ENCODE measurements at regions not wholly inside any gene's neighbourhood (a gene's known extent, or its start where the extent isn't known, plus 50 kb on each side); places are given as distances from the start of the nearest gene placed in this dataset.

GRCh38 chr16:86970279-86970678, 346.9 kb downstream of the C16orf95 start:
- no peak for TF ChIP-seq TAF1 (IDR thresholded peaks at IDR 0.05; ENCODE audit: borderline replicate concordance, insufficient read depth, low read length)
- no peak for TF ChIP-seq POLR2AphosphoS5 (IDR thresholded peaks at IDR 0.05; ENCODE audit: low read depth, low read length)
- TF ChIP-seq SIN3A (IDR thresholded peaks at IDR 0.05; ENCODE audit: borderline replicate concordance, insufficient read depth, low read length), result no peak
- TF ChIP-seq, protein P1, sequence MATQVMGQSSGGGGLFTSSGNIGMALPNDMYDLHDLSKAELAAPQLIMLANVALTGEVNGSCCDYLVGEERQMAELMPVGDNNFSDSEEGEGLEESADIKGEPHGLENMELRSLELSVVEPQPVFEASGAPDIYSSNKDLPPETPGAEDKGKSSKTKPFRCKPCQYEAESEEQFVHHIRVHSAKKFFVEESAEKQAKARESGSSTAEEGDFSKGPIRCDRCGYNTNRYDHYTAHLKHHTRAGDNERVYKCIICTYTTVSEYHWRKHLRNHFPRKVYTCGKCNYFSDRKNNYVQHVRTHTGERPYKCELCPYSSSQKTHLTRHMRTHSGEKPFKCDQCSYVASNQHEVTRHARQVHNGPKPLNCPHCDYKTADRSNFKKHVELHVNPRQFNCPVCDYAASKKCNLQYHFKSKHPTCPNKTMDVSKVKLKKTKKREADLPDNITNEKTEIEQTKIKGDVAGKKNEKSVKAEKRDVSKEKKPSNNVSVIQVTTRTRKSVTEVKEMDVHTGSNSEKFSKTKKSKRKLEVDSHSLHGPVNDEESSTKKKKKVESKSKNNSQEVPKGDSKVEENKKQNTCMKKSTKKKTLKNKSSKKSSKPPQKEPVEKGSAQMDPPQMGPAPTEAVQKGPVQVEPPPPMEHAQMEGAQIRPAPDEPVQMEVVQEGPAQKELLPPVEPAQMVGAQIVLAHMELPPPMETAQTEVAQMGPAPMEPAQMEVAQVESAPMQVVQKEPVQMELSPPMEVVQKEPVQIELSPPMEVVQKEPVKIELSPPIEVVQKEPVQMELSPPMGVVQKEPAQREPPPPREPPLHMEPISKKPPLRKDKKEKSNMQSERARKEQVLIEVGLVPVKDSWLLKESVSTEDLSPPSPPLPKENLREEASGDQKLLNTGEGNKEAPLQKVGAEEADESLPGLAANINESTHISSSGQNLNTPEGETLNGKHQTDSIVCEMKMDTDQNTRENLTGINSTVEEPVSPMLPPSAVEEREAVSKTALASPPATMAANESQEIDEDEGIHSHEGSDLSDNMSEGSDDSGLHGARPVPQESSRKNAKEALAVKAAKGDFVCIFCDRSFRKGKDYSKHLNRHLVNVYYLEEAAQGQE (IDR thresholded peaks at IDR 0.05; ENCODE audit: insufficient read depth in 1 of 2, low read depth in 2 of 2, low read length in 2 of 2), result no peak
